Fibroblast of mammary gland (primary cell): ENCODE measurements at regions not wholly inside any gene's neighbourhood (a gene's known extent, or its start where the extent isn't known, plus 50 kb on each side); places are given as distances from the start of the nearest gene placed in this dataset.
"Not testable (repeated sequence)": the region's sequence is repeated elsewhere in the genome, so short reads cannot be mapped to it uniquely, and the experiment has no call there.

ENCODE experiments used
- DNase-seq: peaks from one replicate; pipeline ENCODE4 v3.0.0-alpha.2; 2010; ENCODE audit warnings: low read depth
- H3K4me3 ChIP-seq: 2 replicates; pipeline ENCODE4 v1.5.1; 2011; ENCODE audit warnings: low read depth, mild to moderate bottlenecking, low read length, moderate library complexity; ENCODE audit not compliant: control insufficient read depth
- CTCF ChIP-seq: conservative IDR thresholded peaks from 2 replicates; pipeline ENCODE4 v1.5.1; 2011; ENCODE audit warnings: low read depth, low read length, inconsistent platforms; ENCODE audit not compliant: control insufficient read depth, insufficient read depth

- DNase-seq: no peak
- no peak for TF ChIP-seq CTCF
- no peak overlapping the region for H3K4me3 ChIP-seq
Measured at GRCh38 chr3:165503825-165504224, 307.6 kb upstream of the SLITRK3 start.

- no peak overlapping the region for H3K4me3 ChIP-seq
- DNase-seq: no peak
- no peak for TF ChIP-seq CTCF
Measured at GRCh38 chr3:165503346-165503745, 307.2 kb upstream of the SLITRK3 start.

- DNase-seq: no peak
- no peak overlapping the region for H3K4me3 ChIP-seq
- TF ChIP-seq CTCF: no peak
Measured at GRCh38 chr3:165502707-165503106, 306.5 kb upstream of the SLITRK3 start.

GRCh38 chr3:165498742-165499141 lies 302.6 kb upstream of the SLITRK3 start:
- DNase-seq: not testable (repeated sequence)

GRCh38 chr3:165491487-165491886 lies 295.3 kb upstream of the SLITRK3 start:
- no peak overlapping the region for H3K4me3 ChIP-seq
- DNase-seq: peak; percentile 63
- no peak for TF ChIP-seq CTCF

More at GRCh38 chr3:165498742-165499141, 302.6 kb upstream of the SLITRK3 start:
- not testable (repeated sequence) for H3K4me3 ChIP-seq

GRCh38 chr3:165476399-165477060 lies 280.3 kb upstream of the SLITRK3 start:
- TF ChIP-seq CTCF: no peak
- no peak for DNase-seq
- H3K4me3 ChIP-seq: no peak overlapping the region

- DNase-seq: peak; percentile 11
- no peak overlapping the region for H3K4me3 ChIP-seq
Measured at GRCh38 chr3:165466856-165467255, 270.7 kb upstream of the SLITRK3 start.

More at GRCh38 chr3:165466856-165467255, 270.7 kb upstream of the SLITRK3 start:
- TF ChIP-seq CTCF: no peak
